Spleen (tissue), 11 donors: ENCODE measurements at regions not wholly inside any gene's neighbourhood (a gene's known extent, or its start where the extent isn't known, plus 50 kb on each side); places are given as distances from the start of the nearest gene placed in this dataset.

Source experiments
- DNase-seq: peaks from one replicate; pipeline ENCODE4 v3.0.0-alpha.2; 2020
- H3K27ac ChIP-seq, 8 donors: fragments of 200-600 bp; sonication (generic) in 7 of 8; 1 replicate in 4 of 8; 2 replicates in 4 of 8; pipeline versions ENCODE4 v1.5.0 to v1.8.0; 2016 to 2021; ENCODE audit warnings: inconsistent platforms in 4 of 8, mild to moderate bottlenecking in 4 of 8, moderate library complexity in 1 of 8
- H3K27me3 ChIP-seq, 7 donors: fragments of 200-600 bp; sonication (generic) in 6 of 7; replicated peaks in 1 of 7; 1 replicate in 4 of 7; 2 replicates in 3 of 7; pipeline versions ENCODE4 v1.5.0 to v1.8.0; 2016 to 2021; ENCODE audit warnings: inconsistent platforms in 3 of 7, mild to moderate bottlenecking in 1 of 7
- H3K36me3 ChIP-seq, 6 donors: fragments of 200-600 bp; sonication (generic) in 5 of 6; 1 replicate in 4 of 6; 2 replicates in 2 of 6; pipeline versions ENCODE4 v1.5.0 to v1.8.0; 2016 to 2021; ENCODE audit warnings: inconsistent platforms in 2 of 6
- H3K4me1 ChIP-seq, 6 donors: fragments of 200-600 bp; sonication (generic) in 5 of 6; 1 replicate in 3 of 6; 2 replicates in 3 of 6; pipeline versions ENCODE4 v1.5.0 to v1.8.0; 2016 to 2021; ENCODE audit warnings: inconsistent platforms in 3 of 6
- H3K4me3 ChIP-seq, 8 donors: fragments of 200-600 bp; sonication (generic) in 7 of 8; 1 replicate in 4 of 8; 2 replicates in 4 of 8; pipeline versions ENCODE4 v1.5.0 to v1.8.0; 2016 to 2021; ENCODE audit warnings: inconsistent platforms in 4 of 8, mild to moderate bottlenecking in 4 of 8, moderate library complexity in 2 of 8
- H3K9me3 ChIP-seq, 8 donors: fragments of 200-600 bp; sonication (generic) in 7 of 8; 1 replicate in 4 of 8; 2 replicates in 4 of 8; pipeline versions ENCODE4 v1.5.0 to v1.8.0; 2016 to 2021; ENCODE audit warnings: inconsistent platforms in 4 of 8
- POLR2A ChIP-seq, 3 donors: fragments of 450-650 bp; IDR thresholded peaks; one replicate each; pipeline ENCODE4 v1.5.1; 2017; ENCODE audit warnings: antibody characterized with exemption in 3 of 3, mild to moderate bottlenecking in 1 of 3
- POLR2AphosphoS5 ChIP-seq, 3 donors: sonication (generic); formaldehyde crosslinking; IDR thresholded peaks; one replicate each; pipeline ENCODE4 v1.5.1; 2017; ENCODE audit warnings: antibody characterized with exemption in 3 of 3
- WGBS, 5 donors: extraction: QIAGEN DNeasy Blood & Tissue Kit in 3 of 5; methylation state at CpG; one replicate each; pipeline versions ENCODE4 v1.1.5 to v1.1.7; 2013 to 2018; 5-methylcytosine and 5-hydroxymethylcytosine counted together
- intact Hi-C: fragments of 100-400 bp; cut with DNase I; formaldehyde crosslinking; loops from one replicate; pipeline ENCODE4 v1.15.0; 2023; ENCODE audit warnings: low total_unique reads
- TF ChIP-seq, protein P1 (sequence below), 11 experiments: fragments of 200-600 bp in 7 of 11; fragments of 450-650 bp in 4 of 11; sonication (generic) in 4 of 11; IDR thresholded peaks in 8 of 11; conservative IDR thresholded peaks in 3 of 11; 1 replicate in 7 of 11; 2 replicates in 4 of 11; pipeline versions ENCODE4 v1.4.0 to v1.8.0; 2016 to 2021; ENCODE audit warnings: antibody characterized with exemption in 11 of 11, inconsistent platforms in 4 of 11, mild to moderate bottlenecking in 1 of 11
- donor health status: healthy with polysubstance abuse.
- donor health status: DM: no; HTN: no; CAD: no; lungs with moderate emphysema.
- donor health status: DM: no; HTN: no; CAD: no.
- donor health status: Bipolar disorder and iron deficiency.
- donor health status: healthy.
- donor health status: DM: no; HTN: no; CAD: no.
- donor health status: DM: yes; HTN: yes; CAD: no.

DNA sequence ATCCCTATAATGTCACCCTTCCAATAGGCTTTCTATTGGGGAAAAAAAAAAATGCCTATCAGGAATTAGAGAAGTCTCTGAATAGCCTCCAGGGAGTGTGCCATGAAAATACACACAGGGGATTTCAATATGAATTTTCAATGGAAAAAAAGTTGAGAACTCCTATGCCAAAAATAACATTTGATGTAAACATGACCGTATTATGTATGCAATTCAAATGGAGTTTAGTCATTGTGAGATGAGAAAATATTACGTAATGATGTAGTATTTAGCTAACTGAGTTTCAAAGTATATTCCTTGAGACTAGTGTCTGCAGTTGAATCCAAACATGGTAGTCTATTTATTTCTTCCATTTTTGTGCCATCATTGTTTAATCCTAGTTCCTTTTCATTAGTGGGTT, 182.3 kb downstream of the BLID start:
- no peak overlapping the region for H3K4me3 ChIP-seq
- H3K27me3 ChIP-seq: peaks cover 0 to 21% (median 0%) of the 10 kb centered on the region in 7 donors
- 69 to 94% (median 85%) methylated on average over 2 of the region's 2 CpGs for WGBS, 5 donors
- TF ChIP-seq, protein P1, sequence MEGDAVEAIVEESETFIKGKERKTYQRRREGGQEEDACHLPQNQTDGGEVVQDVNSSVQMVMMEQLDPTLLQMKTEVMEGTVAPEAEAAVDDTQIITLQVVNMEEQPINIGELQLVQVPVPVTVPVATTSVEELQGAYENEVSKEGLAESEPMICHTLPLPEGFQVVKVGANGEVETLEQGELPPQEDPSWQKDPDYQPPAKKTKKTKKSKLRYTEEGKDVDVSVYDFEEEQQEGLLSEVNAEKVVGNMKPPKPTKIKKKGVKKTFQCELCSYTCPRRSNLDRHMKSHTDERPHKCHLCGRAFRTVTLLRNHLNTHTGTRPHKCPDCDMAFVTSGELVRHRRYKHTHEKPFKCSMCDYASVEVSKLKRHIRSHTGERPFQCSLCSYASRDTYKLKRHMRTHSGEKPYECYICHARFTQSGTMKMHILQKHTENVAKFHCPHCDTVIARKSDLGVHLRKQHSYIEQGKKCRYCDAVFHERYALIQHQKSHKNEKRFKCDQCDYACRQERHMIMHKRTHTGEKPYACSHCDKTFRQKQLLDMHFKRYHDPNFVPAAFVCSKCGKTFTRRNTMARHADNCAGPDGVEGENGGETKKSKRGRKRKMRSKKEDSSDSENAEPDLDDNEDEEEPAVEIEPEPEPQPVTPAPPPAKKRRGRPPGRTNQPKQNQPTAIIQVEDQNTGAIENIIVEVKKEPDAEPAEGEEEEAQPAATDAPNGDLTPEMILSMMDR (IDR thresholded peaks at IDR 0.05 in 8 of 11, conservative IDR thresholded peaks at IDR 0.05 in 3 of 11): no peak
- TF ChIP-seq POLR2AphosphoS5 (IDR thresholded peaks at IDR 0.05): no peak
- TF ChIP-seq POLR2A (IDR thresholded peaks at IDR 0.05): no peak
- DNase-seq: no peak
- H3K4me1 ChIP-seq: peaks cover 0 to 20% (median 9%) of the 10 kb centered on the region in 6 donors
- no peaks in the 10 kb centered on the region for H3K9me3 ChIP-seq
- intact Hi-C loops: no loop called here
- no peaks in the 10 kb centered on the region for H3K36me3 ChIP-seq
- no peak overlapping the region for H3K27ac ChIP-seq

DNA sequence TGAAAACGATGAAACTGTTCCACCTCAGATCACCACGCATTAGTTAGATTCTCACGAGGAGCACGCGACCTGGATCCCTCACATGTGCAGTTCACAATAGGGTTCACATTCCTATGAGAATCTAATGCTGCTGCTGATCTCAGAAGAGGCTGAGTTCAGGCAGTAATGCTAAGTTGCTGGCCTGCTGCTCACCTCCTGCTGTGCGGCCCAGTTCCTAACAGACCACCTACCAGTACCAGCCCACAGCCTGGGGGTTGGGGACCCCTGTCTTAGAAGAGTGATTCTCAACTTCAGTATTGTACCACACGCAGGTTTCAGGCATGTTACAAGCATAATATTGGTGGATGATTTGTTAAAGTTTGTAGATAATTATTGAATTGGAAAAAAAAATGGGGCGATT, 182.7 kb downstream of the BLID start:
- H3K27me3 ChIP-seq: peaks cover 0 to 24% (median 0%) of the 10 kb centered on the region in 7 donors
- H3K4me1 ChIP-seq: peaks cover 0 to 20% (median 9%) of the 10 kb centered on the region in 6 donors
- no peaks in the 10 kb centered on the region for H3K36me3 ChIP-seq
- no peaks in the 10 kb centered on the region for H3K9me3 ChIP-seq
- TF ChIP-seq POLR2AphosphoS5 (IDR thresholded peaks at IDR 0.05): no peak
- TF ChIP-seq, protein P1 (IDR thresholded peaks at IDR 0.05 in 8 of 11, conservative IDR thresholded peaks at IDR 0.05 in 3 of 11): no peak
- TF ChIP-seq POLR2A (IDR thresholded peaks at IDR 0.05): no peak
- no peak overlapping the region for H3K4me3 ChIP-seq
- no peak overlapping the region for H3K27ac ChIP-seq
- WGBS, 5 donors: 91 to 95% (median 93%) methylated on average over 8 of the region's 8 CpGs
- intact Hi-C loops: no loop called here
- no peak for DNase-seq

- no peak overlapping the region for H3K27ac ChIP-seq
- TF ChIP-seq, protein P1 (IDR thresholded peaks at IDR 0.05 in 8 of 11, conservative IDR thresholded peaks at IDR 0.05 in 3 of 11): no peak
- TF ChIP-seq POLR2A (IDR thresholded peaks at IDR 0.05) (no peak), POLR2AphosphoS5 (IDR thresholded peaks at IDR 0.05) (no peak)
- DNase-seq: no peak
- H3K27me3 ChIP-seq: peaks cover 0 to 24% (median 0%) of the 10 kb centered on the region in 7 donors
- H3K9me3 ChIP-seq: no peaks in the 10 kb centered on the region
- H3K4me3 ChIP-seq: no peak overlapping the region
- intact Hi-C loops: no loop called here
- no peaks in the 10 kb centered on the region for H3K36me3 ChIP-seq
- peaks cover 0 to 20% (median 9%) of the 10 kb centered on the region in 6 donors for H3K4me1 ChIP-seq
- 88 to 95% (median 93%) methylated on average over 3 of the region's 3 CpGs for WGBS, 5 donors
Observed at GRCh38 chr11:121932646-121933185, 183.3 kb downstream of the BLID start.

- DNase-seq: no peak
- 61 to 76% (median 68%) methylated on average over 4 of the region's 4 CpGs for WGBS, 5 donors
- H3K27ac ChIP-seq: no peak overlapping the region
- TF ChIP-seq POLR2A (IDR thresholded peaks at IDR 0.05) (no peak), POLR2AphosphoS5 (IDR thresholded peaks at IDR 0.05) (no peak)
- TF ChIP-seq, protein P1 (IDR thresholded peaks at IDR 0.05 in 8 of 11, conservative IDR thresholded peaks at IDR 0.05 in 3 of 11): no peak
- no peaks in the 10 kb centered on the region for H3K9me3 ChIP-seq
- H3K27me3 ChIP-seq: peaks cover 0 to 24% (median 0%) of the 10 kb centered on the region in 7 donors
- no peak overlapping the region for H3K4me3 ChIP-seq
- no peaks in the 10 kb centered on the region for H3K36me3 ChIP-seq
- H3K4me1 ChIP-seq: peaks cover 0 to 20% (median 9%) of the 10 kb centered on the region in 6 donors
- intact Hi-C loops: no loop called here
Observed at GRCh38 chr11:121931748-121932352, 184.2 kb downstream of the BLID start.
